HG03159 (cell line): ENCODE measurements at regions not wholly inside any gene's neighbourhood (a gene's known extent, or its start where the extent isn't known, plus 50 kb on each side); places are given as distances from the start of the nearest gene placed in this dataset.
"Not testable (repeated sequence)": the region's sequence is repeated elsewhere in the genome, so short reads cannot be mapped to it uniquely, and the experiment has no call there.

Experiments used
- ATAC-seq: cut with Tn5 transposase; IDR thresholded peaks from one replicate; pipeline ENCODE4 v1.9.1; 2021; ENCODE audit warnings: mild to moderate bottlenecking, moderate library complexity; ENCODE audit not compliant: unreplicated experiment

DNA sequence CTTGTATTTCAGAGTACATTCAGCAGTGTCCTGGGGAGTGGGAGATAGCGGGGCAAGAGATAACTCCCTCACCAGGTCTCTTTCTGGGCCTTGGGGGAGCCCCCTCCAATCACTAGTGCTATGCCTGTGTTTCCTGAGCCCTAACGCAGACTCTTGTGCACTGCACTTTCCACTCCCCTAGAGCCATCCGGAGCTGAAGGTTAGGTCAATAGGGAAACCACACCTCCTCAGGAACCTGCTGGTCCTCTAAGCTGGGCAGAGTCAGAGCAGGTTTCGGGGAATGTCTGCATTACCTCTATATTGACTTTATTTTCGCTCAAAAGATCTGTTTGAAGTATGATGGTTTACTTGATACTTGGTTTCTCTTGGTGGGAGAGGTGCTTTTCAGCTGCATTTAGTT lies 617.0 kb upstream of the ROBO1 start:
- no peak for ATAC-seq

DNA sequence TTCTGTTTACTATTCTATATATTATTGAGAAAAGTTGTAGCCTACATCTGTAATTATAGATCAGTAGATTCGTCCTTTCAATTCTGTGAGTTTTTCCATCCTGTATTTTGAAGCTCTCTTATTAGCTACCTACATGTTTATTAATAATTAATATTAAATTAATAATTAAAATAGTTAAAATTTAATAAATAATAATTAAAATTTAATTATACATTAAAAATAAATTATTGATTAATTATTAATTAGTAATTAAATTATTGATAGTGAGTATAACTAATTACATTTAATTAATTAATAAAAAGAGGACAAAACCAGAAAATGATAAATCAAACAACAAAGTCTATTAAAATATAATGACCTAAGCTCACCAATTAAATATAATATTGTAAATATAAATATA lies 606.6 kb upstream of the ROBO1 start:
- ATAC-seq, result no peak

DNA sequence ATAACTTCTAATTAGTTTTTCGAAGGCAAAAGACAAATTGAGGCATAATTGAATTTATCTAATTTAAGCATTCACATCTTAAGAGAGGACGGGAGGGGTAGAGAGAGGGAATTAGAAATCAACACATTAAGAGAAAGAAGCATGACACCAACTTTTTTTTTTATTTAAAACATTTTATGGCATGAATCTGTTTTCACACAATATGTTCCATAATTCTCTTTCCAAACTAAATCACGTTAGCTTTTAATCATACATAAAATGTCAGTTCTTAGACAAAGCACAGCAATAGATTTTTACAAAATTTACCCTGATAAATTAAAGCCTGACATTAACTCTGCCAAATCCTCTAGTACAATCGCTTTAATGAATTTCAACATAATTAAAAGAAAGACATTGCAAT lies 600.8 kb upstream of the ROBO1 start:
- no peak for ATAC-seq

DNA sequence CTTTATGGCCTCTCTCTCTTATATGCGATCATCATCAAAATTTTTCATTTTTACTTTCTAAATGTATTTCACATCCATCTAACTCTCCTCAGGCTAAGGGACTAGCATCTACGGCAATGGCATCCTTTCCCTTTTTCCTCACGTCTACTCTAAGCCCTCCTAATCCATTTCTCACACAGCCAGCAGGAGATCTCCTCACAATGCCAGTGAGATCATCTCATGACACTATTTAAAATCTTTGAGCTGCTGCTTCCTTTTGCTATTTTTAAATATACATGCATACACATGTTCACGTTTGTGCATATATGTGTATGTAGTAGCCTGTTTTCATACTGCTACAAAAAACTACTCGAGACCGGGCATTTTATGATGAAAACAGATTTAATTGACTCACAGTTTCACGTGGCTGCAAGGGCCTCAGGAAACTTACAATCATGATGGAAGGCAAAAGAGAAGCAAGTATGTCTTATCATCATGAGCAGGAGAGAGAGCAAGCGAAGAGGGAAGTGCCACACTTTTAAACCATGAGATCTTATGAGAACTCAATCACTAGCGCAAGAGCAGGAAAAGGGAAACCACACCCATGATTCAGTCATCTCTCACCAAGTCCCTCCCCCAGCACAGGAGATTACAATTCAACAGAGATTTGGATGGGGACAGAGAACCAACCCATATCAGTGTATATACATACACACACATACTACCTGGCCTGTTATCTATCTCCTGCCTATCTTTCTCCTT lies 599.2 kb upstream of the ROBO1 start:
- ATAC-seq, result no peak

DNA sequence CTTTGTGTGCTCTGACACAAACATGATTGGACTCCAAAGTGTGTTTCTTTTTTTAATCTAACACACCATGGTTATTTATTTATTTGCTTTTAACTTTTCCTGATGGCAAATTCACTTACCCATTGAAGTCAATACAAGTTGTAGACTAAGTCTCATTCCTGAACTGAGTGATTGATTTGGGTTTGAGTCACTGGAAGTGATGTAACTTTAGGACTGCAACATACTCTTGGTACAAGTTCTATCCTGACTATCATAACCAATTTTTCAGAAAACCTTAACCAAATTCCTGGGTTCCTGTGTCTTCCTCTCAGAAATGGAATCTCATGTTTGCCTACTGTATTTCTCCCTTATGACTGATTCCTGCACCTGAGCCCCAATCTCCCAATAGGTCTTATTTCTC lies 590.0 kb upstream of the ROBO1 start:
- no peak for ATAC-seq

DNA sequence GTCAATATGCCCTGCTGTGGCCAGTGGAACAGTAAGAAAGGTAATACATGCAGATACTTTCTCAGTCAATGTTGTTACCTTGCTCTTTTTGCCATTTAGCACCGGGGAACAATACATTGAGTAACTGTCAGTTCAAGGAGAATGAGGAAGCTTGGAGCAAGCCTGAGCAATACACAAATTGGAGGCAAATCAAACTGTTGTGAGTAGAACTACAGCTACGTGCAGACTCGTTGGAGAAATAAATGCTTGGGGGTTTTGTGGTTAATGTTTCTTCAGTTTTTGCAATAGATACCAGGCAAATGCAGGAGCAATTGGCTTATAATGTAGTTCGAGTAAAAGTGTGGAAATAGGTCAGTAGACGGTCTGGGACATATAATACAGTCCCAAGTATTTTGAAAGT lies 587.3 kb upstream of the ROBO1 start:
- no peak for ATAC-seq

DNA sequence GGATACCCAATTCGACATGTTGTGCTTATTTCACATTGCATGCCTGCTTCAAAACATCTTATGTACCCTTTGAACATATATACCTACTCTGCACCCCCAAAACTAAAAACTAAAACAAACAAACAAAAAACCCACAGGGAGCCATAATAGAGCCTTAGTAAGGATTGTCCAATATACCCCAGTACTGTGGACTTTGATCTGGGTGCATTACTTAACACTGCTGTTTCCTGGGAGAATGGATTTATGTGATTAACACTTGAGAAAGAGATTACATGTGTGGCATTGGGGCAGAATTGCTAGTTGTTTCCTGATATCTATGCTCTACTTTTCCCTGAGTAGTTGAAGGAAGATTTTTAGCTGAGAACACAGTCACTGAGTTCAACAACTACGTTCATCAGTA lies 583.4 kb upstream of the ROBO1 start:
- ATAC-seq, result no peak

DNA sequence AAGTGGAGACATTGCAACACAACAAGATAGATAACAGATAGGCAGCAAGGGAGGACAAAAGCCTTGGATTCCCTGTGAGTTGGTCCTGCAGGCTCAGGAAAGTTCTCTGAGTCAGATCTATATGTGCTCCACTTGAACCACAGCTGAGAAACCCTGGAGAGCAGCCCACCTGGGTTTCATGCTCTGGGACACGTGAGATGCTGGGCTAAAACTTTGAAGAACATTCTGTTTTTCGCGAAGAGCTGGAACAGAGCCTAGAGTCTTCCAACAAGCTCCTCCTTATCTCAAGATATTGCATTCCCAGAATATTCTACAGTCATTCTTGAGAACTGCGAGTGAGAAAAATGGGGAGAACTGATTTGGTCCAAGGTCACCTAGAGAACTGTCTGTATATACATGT lies 583.0 kb upstream of the ROBO1 start:
- no peak for ATAC-seq

DNA sequence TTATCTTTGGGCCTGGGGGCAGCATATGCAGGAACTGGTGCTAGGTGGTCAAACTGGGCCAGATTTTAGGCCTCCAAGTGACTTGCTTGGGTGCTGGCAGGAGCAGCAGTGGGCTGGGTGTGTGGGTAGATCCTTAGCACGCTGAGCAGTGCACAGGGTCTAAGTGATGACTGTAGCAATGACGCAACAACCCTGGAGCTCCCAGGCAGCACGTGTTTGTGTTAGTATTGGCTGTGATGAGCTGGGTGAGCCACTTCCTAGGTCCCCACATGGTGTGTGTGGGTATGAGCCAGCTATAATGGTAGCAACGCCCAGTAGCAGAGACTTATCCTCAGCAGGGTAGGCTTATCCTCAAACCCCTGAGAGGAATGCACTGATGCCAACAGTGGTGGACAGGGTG lies 570.6 kb upstream of the ROBO1 start:
- no peak for ATAC-seq

DNA sequence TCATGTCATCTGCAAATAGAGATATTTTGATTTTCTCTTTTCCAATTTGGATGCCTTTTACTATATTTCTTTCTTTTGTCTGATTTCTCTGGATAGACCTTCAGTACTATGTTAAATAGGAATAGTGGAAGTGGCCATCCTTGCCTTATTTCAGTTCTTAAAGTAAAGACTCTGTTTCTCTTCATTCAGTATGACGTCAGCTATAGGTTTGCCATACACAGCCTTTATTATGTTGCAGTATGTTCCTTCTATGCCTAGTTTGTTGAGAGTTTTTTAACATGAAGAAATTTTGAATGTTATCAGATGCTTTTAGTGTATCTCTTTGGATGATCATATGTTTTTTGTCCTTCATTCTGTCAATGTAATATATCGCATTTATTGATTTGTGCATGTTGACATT lies 566.7 kb upstream of the ROBO1 start:
- ATAC-seq, result no peak

DNA sequence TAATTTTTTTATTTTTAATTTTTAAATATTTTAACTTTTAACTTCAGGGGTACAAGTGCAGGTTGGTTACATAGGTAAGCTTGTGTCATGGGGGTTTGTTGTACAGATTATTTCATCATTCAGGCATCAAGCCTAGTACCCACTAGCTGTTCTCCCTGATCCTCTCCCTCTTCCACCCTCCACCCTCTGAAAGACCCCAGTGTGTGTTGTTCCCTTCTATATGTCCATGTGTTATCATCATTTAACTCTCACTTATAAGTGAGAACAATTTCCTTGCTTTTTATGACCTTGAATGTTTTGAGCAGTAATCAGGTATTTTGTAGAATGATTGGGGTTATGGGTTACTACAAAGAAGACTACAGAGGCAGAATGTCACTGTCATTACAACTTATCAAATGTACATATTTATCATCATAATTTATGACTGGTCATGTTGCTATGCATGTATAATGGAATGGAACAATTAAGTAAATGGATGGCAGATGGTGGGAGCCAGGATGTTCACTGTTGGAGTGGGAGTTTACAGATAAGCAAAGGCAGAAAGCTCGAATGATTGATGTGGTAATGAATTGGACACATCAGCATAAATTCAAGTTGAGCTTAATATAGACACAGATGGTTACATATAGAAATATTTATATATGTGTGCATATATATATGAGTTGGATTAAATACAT lies 563.8 kb upstream of the ROBO1 start:
- ATAC-seq, result no peak

DNA sequence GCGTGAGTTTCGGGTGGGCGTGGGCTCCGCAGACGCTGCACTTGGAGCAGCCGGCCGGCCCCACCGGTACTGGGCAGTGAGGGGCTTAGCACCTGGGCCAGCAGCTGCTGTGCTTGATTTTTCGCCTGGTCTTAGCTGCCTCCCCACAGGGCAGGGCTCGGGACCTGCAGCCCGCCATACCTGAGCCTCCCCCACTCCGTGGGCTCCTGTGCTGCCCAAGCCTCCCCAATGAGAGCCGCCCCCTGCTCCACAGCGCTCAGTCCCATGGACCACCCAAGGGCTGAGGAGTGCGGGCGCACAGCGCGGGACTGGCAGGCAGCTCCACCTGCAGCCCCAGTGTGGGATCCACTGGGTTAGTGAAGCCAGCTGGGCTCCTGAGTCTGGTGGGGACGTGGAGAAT lies 546.7 kb upstream of the ROBO1 start:
- ATAC-seq, result not testable (repeated sequence)

DNA sequence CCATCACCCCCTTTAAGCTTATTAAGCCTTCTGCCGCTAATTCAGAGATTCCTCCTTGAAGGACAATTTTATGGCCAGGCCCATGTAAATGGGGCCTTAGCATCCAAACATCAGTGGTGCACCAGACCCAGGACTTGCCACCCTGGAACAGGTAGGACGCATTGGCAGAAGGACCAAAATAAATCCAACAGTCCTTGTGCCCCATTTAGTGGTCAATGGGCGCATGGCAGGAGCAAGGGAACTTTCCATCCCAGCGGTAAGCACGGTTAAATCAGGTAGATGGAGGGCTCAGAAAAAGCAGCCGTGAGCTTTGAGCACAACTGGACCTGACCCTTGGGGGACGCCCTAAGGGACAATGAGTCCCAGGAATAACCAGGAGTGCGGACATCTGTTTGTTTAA lies 540.8 kb upstream of the ROBO1 start:
- ATAC-seq, result no peak

DNA sequence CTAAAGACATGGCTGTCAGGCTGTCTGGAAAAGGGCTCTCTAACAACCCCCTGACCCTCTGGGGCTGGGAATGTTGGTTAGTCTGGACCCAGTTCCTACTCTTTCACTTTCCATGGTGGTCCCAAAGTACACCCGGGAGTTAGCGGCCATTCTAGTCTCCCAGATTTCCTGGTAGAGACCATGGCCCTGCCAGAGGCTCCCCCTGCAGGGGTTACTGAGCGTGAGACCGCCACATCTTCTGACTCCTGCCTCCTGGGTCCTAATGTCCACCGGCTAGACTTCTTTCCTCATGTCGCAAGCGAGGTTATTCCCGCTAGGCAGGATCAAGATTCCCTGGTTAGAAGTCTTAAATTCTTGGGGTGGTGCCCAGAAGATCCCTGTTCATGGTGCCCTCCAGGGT lies 540.0 kb upstream of the ROBO1 start:
- no peak for ATAC-seq

DNA sequence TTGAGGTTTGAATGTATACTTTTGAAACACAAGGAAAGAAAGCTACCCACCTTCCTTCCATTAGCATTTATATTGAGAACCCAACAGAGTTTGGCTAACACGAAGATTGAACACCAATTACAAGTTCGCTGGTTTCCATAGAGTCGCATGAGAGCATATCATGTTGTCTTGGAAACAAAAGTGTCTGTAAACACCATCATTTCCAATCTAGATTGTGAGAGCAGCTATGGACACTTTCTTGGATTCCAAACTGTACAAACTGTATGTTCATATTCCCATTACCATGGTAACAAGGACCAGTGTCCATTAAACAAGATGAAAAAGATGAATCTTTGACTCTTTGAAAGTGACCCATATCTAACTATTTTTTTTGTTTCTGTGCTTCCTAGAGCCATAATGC lies 529.9 kb upstream of the ROBO1 start:
- ATAC-seq, result no peak

DNA sequence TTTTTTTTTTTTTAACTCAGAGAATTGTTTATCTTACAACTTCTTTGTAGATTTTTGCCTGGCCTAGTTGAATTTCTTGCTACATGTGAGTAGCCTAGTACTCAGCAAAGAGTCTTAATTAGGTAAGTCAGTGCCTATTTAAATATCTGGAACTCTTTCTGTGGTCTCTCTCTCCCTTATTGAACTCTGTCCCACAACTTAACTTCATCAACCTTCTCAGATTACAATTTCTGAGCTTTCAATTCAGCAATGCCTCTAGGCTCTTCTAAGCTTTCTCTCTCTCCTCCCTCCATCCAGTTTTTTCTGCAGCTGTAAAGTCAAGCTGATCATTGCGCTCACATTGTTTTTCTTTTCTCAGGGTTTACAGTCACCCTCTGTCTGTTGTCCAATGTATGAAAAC lies 517.6 kb upstream of the ROBO1 start:
- ATAC-seq, result no peak

DNA sequence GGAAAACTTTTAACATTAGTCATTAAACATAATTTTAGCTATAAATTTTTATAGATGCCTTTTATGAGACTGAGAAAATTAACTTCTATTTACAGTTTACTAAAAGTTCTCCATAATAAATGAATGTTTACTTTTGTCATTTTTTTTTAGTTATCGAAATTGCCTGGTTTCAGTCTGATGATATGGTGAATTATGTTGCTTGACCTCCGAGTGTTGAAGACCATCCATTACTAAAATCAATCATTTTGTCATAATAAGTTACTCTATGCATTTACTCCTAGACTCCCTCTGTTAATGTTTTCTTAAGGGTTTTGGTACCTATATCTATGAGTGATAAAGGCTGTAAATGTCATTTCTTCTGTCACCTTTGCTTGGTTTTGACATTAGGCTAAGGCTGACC lies 516.0 kb upstream of the ROBO1 start:
- ATAC-seq, result no peak

DNA sequence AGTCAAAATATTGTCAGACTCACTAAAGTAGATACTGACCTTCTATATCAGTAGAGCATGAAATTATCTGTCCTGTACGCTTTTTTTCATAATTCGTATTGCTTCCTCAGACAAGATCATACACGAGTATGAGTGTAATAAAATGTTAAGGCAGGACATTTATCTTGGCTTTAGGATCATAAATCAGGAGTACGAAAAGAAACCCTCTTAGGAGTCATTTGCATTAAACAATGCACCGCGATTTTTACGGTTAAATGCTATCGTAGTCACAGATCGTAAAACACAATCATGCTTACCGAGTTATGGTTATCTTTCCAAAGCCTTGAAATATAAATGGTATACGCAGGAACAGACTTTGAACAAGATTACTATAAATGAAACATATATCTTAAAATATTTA lies 510.3 kb upstream of the ROBO1 start:
- ATAC-seq, result no peak

DNA sequence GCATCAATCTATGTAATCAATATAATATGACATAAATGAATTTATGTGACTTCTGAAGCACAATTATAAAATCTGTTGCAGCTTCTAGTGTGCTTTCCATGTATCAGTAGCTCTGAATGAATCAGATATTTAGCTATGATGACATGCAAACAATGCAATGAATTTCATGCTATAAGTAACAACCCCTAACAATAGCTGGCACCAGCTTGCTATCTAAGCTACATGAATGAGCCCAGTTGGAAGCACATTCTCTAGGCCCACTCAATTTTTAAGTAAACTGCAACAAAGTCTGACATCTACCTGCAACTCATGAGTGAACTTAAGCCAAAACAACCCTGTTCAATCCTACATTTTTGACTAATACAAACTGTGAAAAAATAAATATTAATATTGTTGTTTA lies 507.3 kb upstream of the ROBO1 start:
- ATAC-seq, result no peak

DNA sequence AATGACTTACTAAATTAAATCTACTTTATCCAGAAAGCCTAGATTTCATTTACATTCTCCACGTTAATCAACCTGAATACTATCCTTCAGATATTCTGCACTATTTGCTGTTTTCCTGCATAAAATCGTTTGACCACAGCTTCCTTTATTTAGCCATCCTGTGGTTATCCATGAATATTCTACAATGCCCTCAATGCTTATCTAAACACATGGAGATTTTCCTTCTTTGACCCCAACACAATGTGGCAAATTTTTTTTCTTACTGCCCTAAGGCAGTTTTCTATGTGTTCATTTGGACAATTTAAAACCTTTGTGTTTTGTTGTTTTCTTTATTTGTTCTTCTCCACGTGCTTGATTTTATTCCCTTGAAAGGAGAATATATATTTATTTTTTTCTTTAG lies 495.5 kb upstream of the ROBO1 start:
- ATAC-seq, result no peak

DNA sequence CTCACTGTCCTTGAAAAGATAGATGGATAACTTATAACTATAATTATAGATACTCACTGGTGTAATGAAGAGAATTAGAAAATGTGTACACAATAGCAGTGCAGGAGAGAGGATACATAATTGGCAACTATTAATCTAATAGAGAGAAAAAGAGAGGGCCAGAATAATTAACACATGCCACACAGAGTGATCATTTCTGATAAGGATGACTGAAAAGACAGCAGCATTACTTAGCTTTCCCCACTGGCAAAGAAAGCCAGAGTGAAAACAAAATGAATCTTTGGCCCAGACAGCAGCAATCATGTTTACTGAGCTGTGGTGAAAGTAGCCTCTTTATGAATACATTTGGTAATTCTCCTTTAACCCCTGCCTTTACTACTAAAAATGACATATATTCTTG lies 493.3 kb upstream of the ROBO1 start:
- ATAC-seq, result no peak

DNA sequence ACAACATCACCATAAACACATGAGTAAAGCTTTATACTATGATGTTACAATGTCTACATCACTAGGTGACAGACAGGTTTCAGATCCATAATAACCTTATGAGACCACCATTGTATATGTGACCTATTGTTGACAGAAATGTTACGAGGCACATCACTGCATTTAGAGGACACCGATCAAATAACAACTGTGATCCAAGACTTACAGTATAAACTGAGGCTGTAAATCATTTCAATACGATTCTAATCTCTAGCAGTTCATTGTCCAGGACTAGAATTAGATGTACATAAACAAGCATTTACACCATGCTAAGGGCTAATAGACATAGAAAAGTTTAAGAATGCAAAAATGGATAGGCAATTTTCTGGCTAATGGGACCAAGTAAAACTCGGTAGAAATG lies 491.9 kb upstream of the ROBO1 start:
- no peak for ATAC-seq

DNA sequence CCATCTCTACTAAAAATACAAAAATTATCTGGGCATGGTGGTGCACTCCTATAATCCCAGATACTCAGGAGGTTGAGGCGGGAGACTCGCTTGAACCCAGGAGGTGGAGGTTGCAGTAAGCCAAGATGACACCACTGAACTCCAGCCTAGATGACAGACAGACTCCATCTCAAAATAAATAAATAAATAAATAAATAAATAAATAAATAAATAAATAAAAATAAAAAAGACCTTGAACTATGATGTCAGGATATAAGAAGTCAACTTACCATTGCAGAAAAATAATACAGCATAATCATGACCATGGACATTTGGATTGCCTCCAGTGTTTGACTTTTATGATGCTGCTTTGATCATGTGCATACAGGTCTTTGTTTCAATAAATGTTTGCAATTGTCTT lies 484.3 kb upstream of the ROBO1 start:
- no peak for ATAC-seq
